Activated T-helper 1 cell treated with anti-CD3 and anti-CD28 coated beads, Interleukin-2, amount 50 U/mL, for 16 hours (primary cell): ENCODE measurements at regions not wholly inside any gene's neighbourhood (a gene's known extent, or its start where the extent isn't known, plus 50 kb on each side); places are given as distances from the start of the nearest gene placed in this dataset.

Experiments
- DNase-seq, 2 donors: peaks; one replicate each; pipeline ENCODE4 v3.0.0-alpha.2; 2020; ENCODE audit warnings: low read depth in 1 of 2, low spot score in 1 of 2

- no peak for DNase-seq
These were observed 179.2 kb upstream of the GHITM start for GRCh38 chr10:83960125-83960524.

- no peak for DNase-seq
These were observed 177.7 kb upstream of the GHITM start for GRCh38 chr10:83961620-83962019.

GRCh38 chr10:83963446-83963845 lies 175.9 kb upstream of the GHITM start:
- DNase-seq, result no peak

- DNase-seq, result no peak
These were observed 173.8 kb upstream of the GHITM start for GRCh38 chr10:83965473-83965872.

GRCh38 chr10:83968052-83968451 lies 171.3 kb upstream of the GHITM start:
- no peak for DNase-seq

GRCh38 chr10:83978681-83979383 lies 160.5 kb upstream of the GHITM start:
- DNase-seq, result no peak

GRCh38 chr10:83982812-83983211 lies 156.5 kb upstream of the GHITM start:
- DNase-seq, result no peak

GRCh38 chr10:83983578-83984255 lies 155.6 kb upstream of the GHITM start:
- no peak for DNase-seq

GRCh38 chr10:83984256-83984640 lies 155.1 kb upstream of the GHITM start:
- DNase-seq, result no peak

- DNase-seq, result no peak
These were observed 152.5 kb upstream of the GHITM start for GRCh38 chr10:83986800-83987199.

GRCh38 chr10:83987216-83987615 lies 152.1 kb upstream of the GHITM start:
- DNase-seq, result no peak

- no peak for DNase-seq
These were observed 150.9 kb upstream of the GHITM start for GRCh38 chr10:83988435-83988834.

- no peak for DNase-seq
These were observed 149.2 kb upstream of the GHITM start for GRCh38 chr10:83990126-83990525.

GRCh38 chr10:83991986-83992753 lies 147.1 kb upstream of the GHITM start:
- no peak for DNase-seq

GRCh38 chr10:83994325-83994724 lies 145.0 kb upstream of the GHITM start:
- DNase-seq, result no peak

- DNase-seq, result no peak
These were observed 143.5 kb upstream of the GHITM start for GRCh38 chr10:83995738-83996331.

GRCh38 chr10:84004221-84004620 lies 135.1 kb upstream of the GHITM start:
- DNase-seq, result no peak

- no peak for DNase-seq
These were observed 133.9 kb upstream of the GHITM start for GRCh38 chr10:84005403-84005802.

GRCh38 chr10:84007482-84007881 lies 131.8 kb upstream of the GHITM start:
- DNase-seq, result no peak

- DNase-seq, result no peak
These were observed 130.4 kb upstream of the GHITM start for GRCh38 chr10:84008878-84009277.

- no peak for DNase-seq
These were observed 126.9 kb upstream of the GHITM start for GRCh38 chr10:84012431-84012830.
